GM19240 (cell line): ENCODE measurements at regions not wholly inside any gene's neighbourhood (a gene's known extent, or its start where the extent isn't known, plus 50 kb on each side); places are given as distances from the start of the nearest gene placed in this dataset.
"Not testable (repeated sequence)": the region's sequence is repeated elsewhere in the genome, so short reads cannot be mapped to it uniquely, and the experiment has no call there.

ENCODE experiments used
- DNase-seq: peaks from one replicate; pipeline ENCODE4 v3.0.0; 2011; ENCODE audit warnings: low spot score; ENCODE audit not compliant: insufficient read length

DNA sequence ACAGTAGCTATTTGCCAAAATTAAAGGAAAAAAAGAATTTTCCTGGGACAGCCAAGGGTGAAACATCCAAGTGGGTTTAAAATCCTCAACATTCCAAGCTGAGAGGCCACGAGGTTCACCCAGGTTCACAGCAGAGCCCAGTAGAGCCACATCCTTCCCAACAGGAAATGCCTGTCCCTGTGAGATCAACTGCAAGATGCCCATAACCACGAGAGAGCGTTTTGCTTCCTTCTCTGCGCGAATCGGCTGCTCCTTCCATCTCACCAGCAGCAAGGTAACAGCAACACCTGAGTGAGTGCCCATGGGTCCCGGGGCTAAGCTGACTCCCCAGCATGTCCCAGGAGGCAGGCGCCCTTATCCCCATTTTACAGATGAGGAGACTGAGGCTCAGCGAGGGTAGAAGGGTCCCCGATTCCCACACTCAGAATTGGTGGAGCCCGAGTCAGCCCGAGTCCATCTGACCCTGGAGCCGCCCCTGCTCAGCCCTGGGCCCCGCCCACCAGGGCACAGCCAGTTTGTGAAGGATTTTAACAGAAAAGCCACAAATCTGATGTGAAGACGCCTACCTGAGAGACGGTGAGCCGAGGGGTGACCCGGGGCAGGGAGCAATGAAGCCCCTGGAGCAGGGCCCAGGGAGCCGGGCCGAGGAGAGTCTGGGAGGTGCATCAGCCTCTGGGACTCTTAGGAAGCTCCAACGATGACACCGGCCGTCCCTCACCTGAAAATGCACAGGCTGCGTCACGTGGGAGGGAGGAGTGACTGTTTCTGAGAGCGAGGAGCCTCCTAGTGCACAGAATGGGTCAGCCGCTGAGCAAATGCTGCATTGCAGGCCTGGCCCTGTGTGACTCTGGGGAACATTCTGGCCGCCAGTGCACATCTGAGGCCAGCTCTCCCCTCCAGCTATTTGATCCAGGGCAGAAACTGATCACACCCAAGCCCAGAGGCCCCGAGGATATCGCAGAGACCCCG lies 236.9 kb upstream of the SFSWAP start:
- no peak for DNase-seq

DNA sequence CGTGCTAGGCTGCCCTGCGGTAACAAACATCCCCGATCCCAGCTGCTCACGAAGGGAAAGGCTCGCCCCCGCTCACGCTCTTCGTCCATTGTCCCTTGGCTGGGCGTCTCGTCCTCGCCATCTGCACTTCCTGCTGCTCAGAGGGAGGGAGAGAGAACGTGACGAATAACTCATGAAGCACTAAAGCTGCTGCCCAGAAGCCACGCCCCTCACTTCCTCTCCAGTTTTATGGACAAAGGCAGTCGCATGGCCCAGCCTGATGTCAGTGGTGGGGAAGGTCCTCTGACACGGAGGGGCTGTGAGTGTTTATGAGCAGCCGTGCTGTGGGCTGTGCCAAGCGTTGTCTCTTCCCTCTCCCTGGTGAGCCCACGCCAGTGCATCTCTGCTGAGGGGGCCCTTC lies 235.9 kb upstream of the SFSWAP start:
- DNase-seq, result not testable (repeated sequence)

DNA sequence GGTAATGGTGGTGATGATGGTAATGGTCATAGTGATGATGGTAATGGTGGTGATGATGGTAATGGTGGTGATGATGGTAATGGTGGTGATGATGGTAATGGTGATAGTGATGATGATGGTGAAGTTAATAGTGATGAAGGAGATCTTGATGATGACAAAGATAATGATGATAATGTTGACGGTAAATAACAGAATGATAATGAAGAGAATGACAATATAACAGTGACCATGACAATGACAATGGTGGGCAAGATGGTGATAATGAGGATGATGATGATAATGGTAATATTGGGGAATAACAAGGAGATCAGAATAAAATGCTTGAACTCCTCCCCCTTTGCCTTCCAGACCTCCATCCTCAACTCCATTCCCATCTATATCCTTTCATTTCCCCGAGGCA lies 233.3 kb upstream of the SFSWAP start:
- no peak for DNase-seq

DNA sequence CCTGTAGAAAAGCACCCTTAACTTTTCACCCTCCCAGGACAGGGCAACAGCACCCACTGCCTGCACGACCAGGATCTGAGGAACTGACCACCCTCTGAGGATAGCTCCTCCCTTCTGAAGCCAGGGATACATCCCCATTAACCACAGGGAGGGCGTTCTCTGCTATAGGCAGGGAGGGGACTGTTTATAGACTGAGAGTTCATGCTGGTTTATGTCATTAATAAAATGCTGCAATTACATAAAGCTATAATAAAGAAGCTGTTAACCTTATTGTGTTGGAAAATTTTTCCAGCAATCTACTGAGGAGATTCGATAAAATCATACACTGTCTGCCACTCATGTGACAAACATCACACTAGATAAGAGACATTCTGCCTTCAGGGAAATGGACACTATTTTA lies 232.4 kb upstream of the SFSWAP start:
- no peak for DNase-seq

DNA sequence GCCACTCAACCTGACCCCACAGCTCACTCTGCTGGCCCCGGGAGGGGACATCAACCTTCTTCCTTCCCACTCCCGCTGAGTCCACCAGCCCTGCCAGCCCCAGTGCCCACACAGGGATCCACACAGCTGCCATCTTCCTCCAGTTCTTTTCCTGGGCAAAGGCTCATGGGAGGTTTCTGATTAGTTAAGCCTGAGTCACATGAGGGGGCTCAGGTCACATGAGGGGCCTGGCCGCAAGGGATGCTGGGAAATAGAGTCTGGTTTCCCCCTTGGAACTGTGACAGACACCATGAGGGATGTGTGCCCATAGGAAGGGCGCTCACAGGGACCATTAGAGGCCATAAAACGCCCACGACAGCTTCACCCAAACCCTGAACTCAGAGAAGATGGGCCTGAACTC lies 228.7 kb upstream of the SFSWAP start:
- no peak for DNase-seq

DNA sequence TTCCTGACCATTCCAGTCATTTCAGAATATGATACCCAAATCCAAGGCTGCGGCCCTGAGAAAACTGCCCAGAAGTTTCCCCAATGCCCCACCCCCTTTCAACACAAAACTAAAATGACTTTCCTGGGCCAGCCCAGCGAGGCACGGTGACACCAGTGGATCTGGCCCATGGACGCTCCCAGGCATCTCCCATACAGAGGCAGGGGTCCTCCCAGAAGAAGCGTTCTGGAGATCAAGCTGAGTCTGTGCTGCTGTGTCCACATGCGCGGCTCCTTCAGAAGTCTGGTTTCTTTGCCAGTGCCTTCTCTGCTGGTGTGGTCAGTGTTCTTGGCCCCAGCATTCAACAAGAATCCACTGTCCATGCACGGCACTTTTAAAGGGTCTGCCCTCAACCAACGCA lies 228.2 kb upstream of the SFSWAP start:
- DNase-seq, result no peak

DNA sequence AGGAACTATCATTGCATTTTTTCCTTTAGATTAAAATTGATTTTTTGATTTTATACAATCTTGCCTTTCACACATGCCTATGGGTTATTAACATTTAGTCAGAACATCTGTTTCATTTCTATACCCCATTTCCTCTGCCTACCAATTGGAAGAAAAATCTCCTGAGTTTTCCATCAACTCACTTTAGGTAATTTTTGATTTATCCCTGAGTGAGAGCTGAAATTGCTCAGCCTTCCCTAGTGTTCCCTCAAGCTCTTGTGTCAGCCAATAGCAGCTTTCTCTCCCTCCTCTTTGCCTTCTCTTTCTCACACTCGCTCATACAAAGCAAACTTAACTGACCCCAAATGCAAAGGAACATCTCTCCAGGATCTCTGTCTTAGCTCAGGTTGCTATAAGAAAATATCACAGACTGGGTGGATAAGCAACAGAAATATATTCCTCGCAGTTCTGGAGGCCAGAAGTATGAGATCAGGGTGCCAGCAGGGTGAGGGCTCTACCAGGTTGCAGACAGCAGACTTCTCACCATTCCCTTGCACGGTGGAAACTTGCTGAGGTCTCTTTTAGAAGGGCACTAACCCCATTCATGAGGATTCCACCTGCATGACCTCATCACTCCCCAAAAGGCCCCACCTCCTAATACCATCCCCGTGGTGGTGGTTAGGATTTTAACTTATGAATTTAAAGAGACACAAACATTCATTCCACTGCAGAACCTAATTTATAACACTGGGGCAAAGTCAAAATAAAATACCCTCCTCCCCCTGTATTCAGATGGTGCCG lies 224.2 kb upstream of the SFSWAP start:
- DNase-seq, result no peak

DNA sequence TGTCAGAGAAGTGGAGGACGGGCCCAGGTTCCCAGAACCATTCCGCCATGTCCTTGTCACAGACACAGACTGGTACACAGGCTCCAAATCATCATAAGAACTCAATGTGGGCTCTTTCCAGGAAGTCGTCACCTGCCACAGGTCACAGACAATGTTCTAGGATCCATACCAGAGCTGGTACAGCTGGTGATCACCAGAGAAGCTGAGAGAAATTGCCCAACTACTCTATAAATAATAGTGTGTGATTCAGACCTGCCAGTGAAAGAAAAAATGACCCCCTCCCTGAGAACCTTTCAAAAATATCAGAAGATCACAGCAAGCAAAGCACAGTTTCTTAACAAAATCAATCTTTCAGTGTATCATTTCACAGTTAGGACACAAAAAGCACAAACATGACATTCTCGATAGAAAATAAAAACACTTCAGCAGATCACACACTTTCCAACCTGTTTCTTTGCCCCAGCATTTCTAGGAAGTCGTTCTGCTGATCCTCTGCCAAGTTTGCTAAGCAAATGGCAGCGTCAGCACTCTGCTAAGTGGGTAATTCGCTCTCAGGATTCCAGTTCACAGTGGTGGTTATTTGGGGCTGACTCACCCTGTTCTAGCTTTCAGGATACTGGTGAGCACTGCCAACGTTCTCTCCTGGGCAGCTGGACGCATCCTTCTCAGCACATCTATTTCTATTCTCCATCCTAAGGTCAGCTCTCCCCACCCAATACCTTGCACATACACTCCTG lies 223.3 kb upstream of the SFSWAP start:
- no peak for DNase-seq

DNA sequence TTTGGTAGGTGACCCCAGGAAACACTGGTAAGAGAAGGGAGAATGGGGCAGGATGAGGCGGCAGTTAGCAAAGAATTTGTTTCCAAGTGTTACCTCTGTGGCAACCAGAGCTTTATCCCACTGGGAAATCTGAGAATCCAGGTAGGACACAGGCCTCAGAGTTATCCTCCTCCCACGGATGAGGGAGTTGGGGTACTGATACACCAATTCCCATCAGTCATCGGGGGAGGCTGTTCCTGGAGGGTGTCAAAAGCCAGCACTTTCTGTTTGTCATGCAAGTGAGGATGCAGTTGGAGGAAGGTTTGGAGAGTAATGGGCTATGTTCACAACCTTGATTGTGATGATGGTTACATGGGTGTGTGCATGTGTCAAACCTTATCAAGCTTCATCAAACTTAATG lies 221.2 kb upstream of the SFSWAP start:
- DNase-seq, result no peak

DNA sequence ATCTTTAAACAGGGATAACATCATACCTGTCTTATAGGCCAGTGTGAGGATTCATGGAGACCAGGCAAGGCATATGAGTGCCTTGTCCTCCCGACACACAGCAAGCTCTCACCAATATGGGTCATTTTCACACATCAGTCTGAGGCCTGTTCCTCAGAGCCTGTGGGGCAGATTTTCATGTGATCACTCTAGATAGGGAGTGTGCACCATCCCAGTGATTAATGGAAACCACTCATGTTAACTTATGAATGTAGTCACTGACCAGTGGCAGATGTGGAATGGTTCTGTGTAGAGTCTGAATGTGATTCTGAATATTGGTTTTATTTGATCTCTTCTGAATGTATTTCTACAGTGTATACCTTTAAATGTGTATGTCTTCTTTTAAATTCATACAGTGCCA lies 219.7 kb upstream of the SFSWAP start:
- DNase-seq, result no peak

DNA sequence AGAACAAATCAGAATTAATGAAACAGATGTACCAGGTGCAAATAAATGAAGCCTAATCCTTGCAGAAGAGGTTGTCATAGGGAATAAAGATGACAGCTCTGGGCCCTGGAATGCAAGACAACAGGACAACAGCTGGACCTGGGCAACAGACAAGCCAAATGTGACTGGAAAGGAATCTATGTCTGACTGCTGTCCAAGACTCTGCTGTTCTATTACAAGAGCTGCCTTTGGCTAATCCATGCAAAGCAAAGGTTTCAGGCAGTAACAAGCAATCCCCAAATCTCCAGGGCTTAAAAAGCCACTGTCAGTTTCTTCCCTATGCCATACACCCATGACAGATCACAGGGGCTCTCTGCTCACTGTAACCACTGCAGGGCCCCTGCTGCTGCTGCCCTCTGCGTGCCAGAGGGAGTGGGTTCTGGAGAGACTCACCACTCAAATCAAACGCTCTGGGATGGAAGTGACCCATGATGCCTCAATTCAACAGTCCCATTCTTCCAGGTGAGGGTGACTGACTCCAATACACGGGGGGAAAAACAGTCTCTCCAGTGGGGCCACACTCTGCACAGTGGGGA lies 218.9 kb upstream of the SFSWAP start:
- no peak for DNase-seq

DNA sequence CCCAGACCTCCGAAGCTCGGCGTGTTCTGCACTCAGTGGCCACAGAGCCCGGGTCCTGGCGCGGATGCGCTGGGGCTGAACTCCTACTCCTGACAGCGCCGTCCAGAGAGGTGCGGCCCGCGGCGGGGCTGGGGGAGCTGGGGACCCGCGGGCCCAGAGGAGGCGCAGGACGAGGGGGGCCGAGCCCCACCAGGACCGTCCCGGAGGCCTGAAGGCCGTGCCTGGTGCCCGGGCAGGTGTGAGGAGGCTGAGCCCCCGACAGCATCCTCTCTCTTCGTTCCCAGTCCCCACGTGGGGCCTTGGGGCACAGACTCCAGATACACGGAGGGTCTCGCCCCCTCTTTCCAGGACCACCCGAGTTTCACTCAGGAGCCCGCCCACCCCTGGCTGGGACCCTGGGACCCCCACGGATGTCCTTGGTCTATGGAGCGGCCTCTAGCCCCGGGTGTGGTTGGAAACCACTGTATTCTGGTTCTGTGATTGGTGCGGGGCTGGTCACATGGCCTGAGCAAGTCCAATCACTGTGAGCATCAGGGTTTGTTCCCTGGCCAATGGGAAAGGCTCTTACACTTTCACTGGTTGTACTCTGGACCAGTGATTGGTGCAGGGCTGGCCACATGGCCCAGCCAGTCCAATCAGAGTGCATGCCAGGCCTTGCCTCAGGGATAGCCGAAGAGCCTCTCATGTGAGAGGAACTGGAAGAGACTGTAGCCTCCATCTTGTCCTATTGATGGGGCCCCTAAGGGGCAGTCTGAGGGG lies 217.6 kb upstream of the SFSWAP start:
- DNase-seq, result no peak

DNA sequence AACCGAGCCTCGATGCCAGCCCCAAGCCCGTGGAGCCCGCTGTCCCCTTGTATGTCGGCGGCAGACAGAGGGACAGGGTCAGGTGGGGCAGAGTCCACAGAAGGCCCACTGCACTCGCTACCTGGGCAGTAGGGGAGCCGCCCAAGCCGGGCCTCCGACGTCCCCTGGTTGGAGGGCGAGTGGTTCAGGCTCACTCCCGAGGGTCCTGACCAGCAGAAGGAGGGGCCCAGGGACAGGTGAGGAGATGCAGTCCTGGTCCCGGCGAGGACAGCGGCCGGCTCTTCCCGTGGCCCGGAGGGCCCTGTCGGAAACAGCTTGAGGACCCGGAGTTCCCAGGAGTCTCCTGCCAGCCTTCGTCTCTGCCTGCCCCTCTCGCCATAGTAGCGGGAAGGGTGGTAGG lies 216.7 kb upstream of the SFSWAP start:
- DNase-seq, result no peak

DNA sequence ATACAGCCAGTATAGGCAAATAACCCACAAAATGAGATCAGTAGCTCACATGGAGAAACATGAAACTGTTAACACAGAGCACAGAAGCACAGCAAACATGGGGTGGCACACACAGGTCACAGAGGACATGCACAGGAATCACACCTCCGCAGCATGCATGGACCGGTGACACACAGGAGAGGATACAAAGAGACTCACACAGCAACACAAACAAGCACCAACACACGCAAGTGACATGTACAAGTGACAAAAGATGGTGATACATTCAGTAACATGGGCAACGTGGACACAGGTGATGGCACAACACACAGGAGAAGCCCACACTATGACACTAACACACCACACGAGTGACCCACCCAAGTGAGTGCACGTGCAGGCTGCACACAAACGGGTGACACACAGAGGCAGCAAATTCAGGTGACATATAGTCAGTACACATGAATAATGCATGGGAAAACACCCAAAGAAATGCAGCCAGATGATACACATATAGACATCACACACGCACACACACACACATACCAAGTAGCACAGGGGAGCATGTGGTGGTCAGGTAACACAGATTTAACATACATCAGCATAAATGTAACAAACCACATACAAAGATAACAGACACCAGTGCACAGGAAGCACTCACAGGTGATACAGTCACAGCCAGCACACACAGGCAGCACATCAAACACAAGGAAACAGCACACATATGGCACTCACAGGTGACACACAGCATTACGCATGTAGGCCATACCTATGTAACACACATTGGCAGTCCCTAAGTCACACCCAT lies 216.0 kb upstream of the SFSWAP start:
- DNase-seq, result no peak

DNA sequence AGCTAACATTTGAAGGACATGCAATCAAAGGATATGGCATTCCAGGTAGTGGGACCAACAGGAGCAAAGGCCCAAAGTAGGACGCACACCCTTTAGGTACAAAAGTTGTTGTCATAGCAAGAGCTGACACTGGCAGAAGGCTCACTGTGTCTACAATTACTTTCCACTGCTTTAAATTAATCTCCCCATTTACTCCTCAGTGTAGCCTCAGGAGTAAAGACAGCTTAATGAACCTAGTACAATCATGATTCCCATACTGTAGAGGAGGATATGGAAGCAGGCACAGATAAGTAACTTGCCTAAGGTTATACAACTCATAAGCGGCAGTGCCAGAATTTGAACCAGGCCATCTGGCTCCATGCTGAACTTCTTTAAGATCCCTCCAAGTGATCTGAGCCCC lies 212.9 kb upstream of the SFSWAP start:
- no peak for DNase-seq

DNA sequence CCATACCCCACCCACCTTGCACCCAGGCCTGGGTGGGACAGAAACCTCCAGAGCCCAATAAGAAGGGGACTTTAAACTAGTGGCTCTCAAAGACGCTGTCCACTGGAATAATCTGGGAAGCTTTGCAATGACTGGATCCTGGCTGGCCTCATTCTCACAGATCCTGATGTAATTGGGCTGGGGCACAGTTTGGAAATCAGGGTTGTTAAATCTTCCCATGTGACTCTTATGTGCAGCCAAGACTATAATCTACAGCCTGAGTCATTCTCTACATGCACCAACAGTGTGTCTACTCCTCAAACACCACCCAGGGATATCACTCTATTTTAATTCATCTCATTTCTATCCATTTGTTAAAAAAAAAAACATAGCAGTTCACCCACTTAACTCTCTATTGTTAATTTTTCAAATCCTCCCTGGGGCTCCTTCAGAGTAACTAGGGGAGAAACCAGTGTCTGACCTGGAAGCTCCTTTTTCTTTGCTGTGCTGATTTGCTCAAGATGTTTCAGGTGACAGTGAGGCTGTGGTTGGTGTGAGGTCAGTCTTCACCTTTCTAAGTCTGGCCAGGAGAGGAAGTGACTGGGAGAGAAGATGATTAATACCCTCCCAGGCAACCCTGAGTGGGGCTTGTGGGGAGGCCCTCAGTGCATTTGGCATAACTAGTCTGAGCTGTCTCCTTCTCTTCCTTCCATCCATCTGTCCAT lies 211.6 kb upstream of the SFSWAP start:
- no peak for DNase-seq

DNA sequence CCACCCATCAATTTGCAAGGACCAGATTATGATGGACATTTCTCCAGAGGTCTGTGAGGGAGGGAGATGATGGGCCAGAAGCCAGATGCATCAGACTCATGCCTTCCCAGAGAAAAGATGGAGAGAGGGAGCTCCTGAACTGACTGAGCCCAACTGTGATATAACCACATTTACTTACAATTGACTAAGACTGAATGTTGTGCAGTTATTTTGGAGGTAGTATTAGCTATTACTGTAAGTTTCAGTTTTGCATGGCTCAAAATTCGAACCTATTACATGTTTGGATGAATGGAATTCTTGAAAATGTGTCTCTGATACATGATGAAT lies 211.1 kb upstream of the SFSWAP start:
- DNase-seq, result no peak

DNA sequence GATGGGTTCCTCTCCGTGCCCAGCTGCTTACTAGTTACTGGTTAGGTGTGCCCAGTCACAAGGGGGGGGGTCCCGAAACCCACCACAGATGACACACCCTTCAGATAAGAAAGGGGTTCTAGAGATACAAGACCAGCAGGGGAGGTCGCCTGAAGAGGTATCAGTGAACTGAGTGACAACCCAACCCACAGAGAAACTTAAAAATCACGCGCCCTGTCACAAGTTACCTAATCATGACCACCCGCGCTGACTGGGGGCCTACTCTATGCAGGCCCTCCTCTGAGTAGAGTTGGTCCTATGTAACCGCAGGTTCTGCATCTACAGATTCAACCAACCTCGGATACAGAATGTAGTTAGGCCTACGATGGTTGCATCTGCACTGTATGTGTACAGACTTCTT lies 210.3 kb upstream of the SFSWAP start:
- no peak for DNase-seq

DNA sequence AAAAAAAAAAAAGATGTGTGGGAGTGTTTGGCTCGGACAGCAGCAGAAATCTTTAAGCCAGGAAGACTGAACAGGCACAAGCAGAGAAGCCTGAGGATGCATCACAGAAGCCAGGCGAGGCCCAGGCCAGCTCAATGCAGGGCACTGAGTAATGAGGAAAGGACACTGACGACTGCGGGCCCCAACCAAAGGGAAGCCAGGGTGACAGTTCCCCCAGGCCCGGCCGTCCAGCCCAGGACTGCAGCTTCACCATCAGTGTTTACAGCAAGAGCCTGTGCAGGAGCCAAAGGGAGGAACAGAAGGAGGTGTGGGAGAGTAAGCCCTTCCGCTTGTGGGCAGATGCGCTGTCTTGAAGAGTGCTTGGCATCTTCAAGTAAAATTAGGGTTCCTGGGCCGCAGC lies 205.3 kb upstream of the SFSWAP start:
- DNase-seq, result no peak

DNA sequence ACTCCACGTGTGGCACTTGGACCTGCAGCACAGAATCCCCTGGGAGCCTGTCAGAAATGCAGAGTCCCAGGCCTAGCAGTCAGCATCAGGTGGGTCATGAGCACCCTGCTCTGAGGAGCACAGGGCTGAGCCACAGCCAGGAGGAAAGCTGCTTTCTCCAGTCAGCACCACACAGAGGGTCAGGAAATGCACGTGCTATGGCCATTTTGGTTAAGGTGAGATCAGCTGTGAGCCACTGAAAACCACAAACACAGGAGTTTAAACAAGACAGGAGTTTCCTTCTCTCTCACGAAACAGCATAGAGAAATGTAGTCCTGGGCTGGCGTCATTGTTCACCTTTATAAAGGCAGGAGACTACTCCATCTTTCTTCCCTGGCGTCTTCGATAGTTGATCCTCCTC lies 204.5 kb upstream of the SFSWAP start:
- no peak for DNase-seq
